ENCODE measurements at regions not wholly inside any gene's neighbourhood (a gene's known extent, or its start where the extent isn't known, plus 50 kb on each side); places are given as distances from the start of the nearest gene placed in this dataset.

GRCh38 chr2:236764716-236765115, 195.1 kb downstream of the ACKR3 start:
- H3K4me3 Mint-ChIP-seq, result no peak overlapping the region
- no peaks in the 10 kb centered on the region for H3K9me3 Mint-ChIP-seq
- H3K4me1 Mint-ChIP-seq, result no peaks in the 10 kb centered on the region

GRCh38 chr2:236765478-236765877, 195.9 kb downstream of the ACKR3 start:
- no peak overlapping the region for H3K27ac Mint-ChIP-seq
- no peaks in the 10 kb centered on the region for H3K9me3 Mint-ChIP-seq
- H3K27me3 Mint-ChIP-seq, result no peaks in the 10 kb centered on the region
- no peaks in the 10 kb centered on the region for H3K36me3 Mint-ChIP-seq
- H3K4me3 Mint-ChIP-seq, result no peak overlapping the region
- no peaks in the 10 kb centered on the region for H3K4me1 Mint-ChIP-seq

More at GRCh38 chr2:236764716-236765115, 195.1 kb downstream of the ACKR3 start:
- Mint-ChIP-seq H3K27ac (no peak overlapping the region), H3K27me3 (no peaks in the 10 kb centered on the region), H3K36me3 (no peaks in the 10 kb centered on the region)

GRCh38 chr2:236766850-236767249, 197.2 kb downstream of the ACKR3 start:
- H3K27me3 Mint-ChIP-seq, result no peaks in the 10 kb centered on the region
- no peaks in the 10 kb centered on the region for H3K4me1 Mint-ChIP-seq
- H3K4me3 Mint-ChIP-seq, result no peak overlapping the region
- no peak overlapping the region for H3K27ac Mint-ChIP-seq
- H3K36me3 Mint-ChIP-seq, result no peaks in the 10 kb centered on the region
- no peaks in the 10 kb centered on the region for H3K9me3 Mint-ChIP-seq

- H3K27me3 Mint-ChIP-seq, result no peaks in the 10 kb centered on the region
- no peak overlapping the region for H3K4me3 Mint-ChIP-seq
- no peaks in the 10 kb centered on the region for H3K36me3 Mint-ChIP-seq
- no peaks in the 10 kb centered on the region for H3K4me1 Mint-ChIP-seq
- no peaks in the 10 kb centered on the region for H3K9me3 Mint-ChIP-seq
- no peak overlapping the region for H3K27ac Mint-ChIP-seq
These were observed 198.3 kb downstream of the ACKR3 start for GRCh38 chr2:236767941-236768340.

GRCh38 chr2:236768393-236769140, 198.9 kb downstream of the ACKR3 start:
- H3K4me3 Mint-ChIP-seq, result no peak overlapping the region
- H3K4me1 Mint-ChIP-seq, result no peaks in the 10 kb centered on the region
- no peak overlapping the region for H3K27ac Mint-ChIP-seq
- H3K36me3 Mint-ChIP-seq, result no peaks in the 10 kb centered on the region
- H3K9me3 Mint-ChIP-seq, result no peaks in the 10 kb centered on the region
- no peaks in the 10 kb centered on the region for H3K27me3 Mint-ChIP-seq

GRCh38 chr2:236769981-236770671, 200.5 kb downstream of the ACKR3 start:
- H3K36me3 Mint-ChIP-seq, result no peaks in the 10 kb centered on the region
- no peaks in the 10 kb centered on the region for H3K4me1 Mint-ChIP-seq
- H3K27me3 Mint-ChIP-seq, result no peaks in the 10 kb centered on the region
- no peak overlapping the region for H3K27ac Mint-ChIP-seq
- H3K4me3 Mint-ChIP-seq, result no peak overlapping the region
- no peaks in the 10 kb centered on the region for H3K9me3 Mint-ChIP-seq

- Mint-ChIP-seq H3K27ac (no peak overlapping the region), H3K4me3 (no peak overlapping the region), H3K4me1 (no peaks in the 10 kb centered on the region), H3K27me3 (no peaks in the 10 kb centered on the region), H3K9me3 (no peaks in the 10 kb centered on the region), H3K36me3 (no peaks in the 10 kb centered on the region)
These were observed 202.7 kb downstream of the ACKR3 start for GRCh38 chr2:236772220-236772837.

GRCh38 chr2:236773206-236773605, 203.6 kb downstream of the ACKR3 start:
- H3K4me1 Mint-ChIP-seq, result no peaks in the 10 kb centered on the region
- H3K27me3 Mint-ChIP-seq, result no peaks in the 10 kb centered on the region
- H3K27ac Mint-ChIP-seq, result no peak overlapping the region
- H3K4me3 Mint-ChIP-seq, result no peak overlapping the region
- no peaks in the 10 kb centered on the region for H3K36me3 Mint-ChIP-seq
- H3K9me3 Mint-ChIP-seq, result no peaks in the 10 kb centered on the region

GRCh38 chr2:236774171-236774570, 204.5 kb downstream of the ACKR3 start:
- Mint-ChIP-seq H3K4me1 (no peaks in the 10 kb centered on the region), H3K4me3 (no peak overlapping the region)

GRCh38 chr2:236775511-236775910, 205.9 kb downstream of the ACKR3 start:
- H3K36me3 Mint-ChIP-seq, result no peaks in the 10 kb centered on the region
- H3K9me3 Mint-ChIP-seq, result no peaks in the 10 kb centered on the region
- H3K27ac Mint-ChIP-seq, result no peak overlapping the region
- H3K4me1 Mint-ChIP-seq, result no peaks in the 10 kb centered on the region
- H3K27me3 Mint-ChIP-seq, result no peaks in the 10 kb centered on the region
- no peak overlapping the region for H3K4me3 Mint-ChIP-seq

More at GRCh38 chr2:236774171-236774570, 204.5 kb downstream of the ACKR3 start:
- Mint-ChIP-seq H3K27ac (no peak overlapping the region), H3K27me3 (no peaks in the 10 kb centered on the region), H3K36me3 (no peaks in the 10 kb centered on the region), H3K9me3 (no peaks in the 10 kb centered on the region)

- Mint-ChIP-seq H3K27me3 (no peaks in the 10 kb centered on the region), H3K4me3 (no peak overlapping the region), H3K27ac (no peak overlapping the region), H3K36me3 (no peaks in the 10 kb centered on the region), H3K4me1 (no peaks in the 10 kb centered on the region), H3K9me3 (no peaks in the 10 kb centered on the region)
These were observed 206.6 kb downstream of the ACKR3 start for GRCh38 chr2:236776206-236776605.

GRCh38 chr2:236776695-236777251, 207.1 kb downstream of the ACKR3 start:
- Mint-ChIP-seq H3K4me3 (no peak overlapping the region), H3K36me3 (no peaks in the 10 kb centered on the region), H3K27me3 (no peaks in the 10 kb centered on the region), H3K9me3 (no peaks in the 10 kb centered on the region), H3K4me1 (no peaks in the 10 kb centered on the region), H3K27ac (no peak overlapping the region)

- H3K9me3 Mint-ChIP-seq, result no peaks in the 10 kb centered on the region
- no peak overlapping the region for H3K27ac Mint-ChIP-seq
- H3K4me3 Mint-ChIP-seq, result no peak overlapping the region
- no peaks in the 10 kb centered on the region for H3K27me3 Mint-ChIP-seq
- H3K4me1 Mint-ChIP-seq, result no peaks in the 10 kb centered on the region
- H3K36me3 Mint-ChIP-seq, result no peaks in the 10 kb centered on the region
These were observed 207.8 kb downstream of the ACKR3 start for GRCh38 chr2:236777408-236777807.

- no peak overlapping the region for H3K4me3 Mint-ChIP-seq
- H3K27ac Mint-ChIP-seq, result no peak overlapping the region
- H3K9me3 Mint-ChIP-seq, result no peaks in the 10 kb centered on the region
- H3K4me1 Mint-ChIP-seq, result no peaks in the 10 kb centered on the region
- no peaks in the 10 kb centered on the region for H3K36me3 Mint-ChIP-seq
- H3K27me3 Mint-ChIP-seq, result peaks cover 7% of the 10 kb centered on the region
These were observed 212.6 kb downstream of the ACKR3 start for GRCh38 chr2:236781933-236782816.

GRCh38 chr2:236782938-236783337, 213.3 kb downstream of the ACKR3 start:
- Mint-ChIP-seq H3K27me3 (peaks cover 7% of the 10 kb centered on the region), H3K27ac (no peak overlapping the region), H3K4me1 (no peaks in the 10 kb centered on the region), H3K4me3 (no peak overlapping the region), H3K9me3 (no peaks in the 10 kb centered on the region), H3K36me3 (no peaks in the 10 kb centered on the region)
